T-cell (primary cell): ENCODE measurements at regions not wholly inside any gene's neighbourhood (a gene's known extent, or its start where the extent isn't known, plus 50 kb on each side); places are given as distances from the start of the nearest gene placed in this dataset.
"Not testable (repeated sequence)": the region's sequence is repeated elsewhere in the genome, so short reads cannot be mapped to it uniquely, and the experiment has no call there.

Source experiments
- ATAC-seq, 4 experiments: fragments of 200-7000 bp in 3 of 4; fragments of 150-1000 bp in 1 of 4; cut with Tn5 transposase; replicated peaks in 1 of 4; 1 replicate in 3 of 4; 2 replicates in 1 of 4; pipeline ENCODE4 v1.10.0; 2021; ENCODE audit warnings: moderate library complexity in 3 of 4, mild to moderate bottlenecking in 2 of 4, moderate number of reproducible peaks in 1 of 4
- CTCF ChIA-PET, 2 donors: fragments of 300-600 bp; sonication (Branson Sonifier 250); formaldehyde crosslinking; loops; one replicate each; lab custom pipeline; 2022; ENCODE audit warnings: antibody characterized with exemption in 2 of 2; lab: Charles Lee
- POLR2A ChIA-PET, 2 donors: fragments of 300-600 bp; sonication (Branson Sonifier 250); formaldehyde crosslinking; loops; one replicate each; lab custom pipeline; 2022; ENCODE audit warnings: antibody characterized with exemption in 2 of 2; lab: Charles Lee
- DNase-seq, 35 experiments: peaks; one replicate each; pipeline versions ENCODE4 v3.0.0 to v3.0.0-alpha.2; 2013 to 2023
- H3K27ac ChIP-seq: one replicate; pipeline ENCODE4 v1.5.1; 2013; ENCODE audit warnings: low read length
- H3K27me3 ChIP-seq, 2 experiments: replicated peaks in 1 of 2; 1 replicate in 1 of 2; 2 replicates in 1 of 2; pipeline versions ENCODE4 v1.6.1 to v1.7.0; 2013; ENCODE audit warnings: low read length in 1 of 2, mixed read lengths in 1 of 2; ENCODE audit not compliant: control insufficient read depth in 2 of 2, insufficient read depth in 2 of 2; ENCODE audit errors: extremely low read depth in 1 of 2
- H3K36me3 ChIP-seq, 2 donors: 1 replicate in 1 of 2; 2 replicates in 1 of 2; pipeline versions ENCODE4 v1.6.1 to v1.7.0; 2013; ENCODE audit warnings: low read length in 1 of 2; ENCODE audit not compliant: control insufficient read depth in 2 of 2, insufficient read depth in 1 of 2; ENCODE audit errors: extremely low read depth in 1 of 2
- H3K4me1 ChIP-seq, 2 experiments: 1 replicate in 1 of 2; 2 replicates in 1 of 2; pipeline versions ENCODE4 v1.6.1 to v1.7.0; 2013; ENCODE audit warnings: low read length in 2 of 2, mixed read lengths in 1 of 2; ENCODE audit not compliant: insufficient read depth in 2 of 2, control insufficient read depth in 1 of 2; ENCODE audit errors: extremely low read depth in 1 of 2
- H3K4me3 ChIP-seq, 2 donors: 1 replicate in 1 of 2; 2 replicates in 1 of 2; pipeline versions ENCODE4 v1.5.1 to v1.7.0; 2013; ENCODE audit warnings: mild to moderate bottlenecking in 2 of 2, low read length in 1 of 2, moderate library complexity in 1 of 2; ENCODE audit not compliant: control insufficient read depth in 1 of 2; ENCODE audit errors: extremely low read depth in 1 of 2
- H3K9me3 ChIP-seq: 2 replicates; pipeline ENCODE4 v1.7.0; 2013
- H3K27ac Mint-ChIP-seq, 2 donors: one replicate each; pipeline ENCODE4 v1.8.0; 2020 to 2021; ENCODE audit warnings: mild to moderate bottlenecking in 2 of 2, mixed read lengths in 2 of 2
- H3K27me3 Mint-ChIP-seq, 2 donors: one replicate each; pipeline ENCODE4 v1.8.0; 2021 to 2022; ENCODE audit warnings: mixed read lengths in 2 of 2
- H3K36me3 Mint-ChIP-seq: one replicate; pipeline ENCODE4 v1.8.0; 2021; ENCODE audit warnings: mixed read lengths
- H3K4me1 Mint-ChIP-seq, 3 donors: one replicate each; pipeline ENCODE4 v1.8.0; 2020 to 2022; ENCODE audit warnings: mixed read lengths in 3 of 3, mild to moderate bottlenecking in 1 of 3
- H3K4me3 Mint-ChIP-seq, 3 donors: one replicate each; pipeline ENCODE4 v1.8.0; 2020 to 2022; ENCODE audit warnings: mild to moderate bottlenecking in 3 of 3, mixed read lengths in 3 of 3, moderate library complexity in 3 of 3
- H3K9me3 Mint-ChIP-seq, 3 donors: one replicate each; pipeline ENCODE4 v1.8.0; 2020 to 2022; ENCODE audit warnings: mixed read lengths in 3 of 3
- whole genome bisulfite sequencing: methylation state at CpG from one replicate; pipeline ENCODE4 v1.1.5; 2013; ENCODE audit warnings: missing lambda C conversion rate; ENCODE audit not compliant: insufficient coverage; 5-methylcytosine and 5-hydroxymethylcytosine counted together

DNA sequence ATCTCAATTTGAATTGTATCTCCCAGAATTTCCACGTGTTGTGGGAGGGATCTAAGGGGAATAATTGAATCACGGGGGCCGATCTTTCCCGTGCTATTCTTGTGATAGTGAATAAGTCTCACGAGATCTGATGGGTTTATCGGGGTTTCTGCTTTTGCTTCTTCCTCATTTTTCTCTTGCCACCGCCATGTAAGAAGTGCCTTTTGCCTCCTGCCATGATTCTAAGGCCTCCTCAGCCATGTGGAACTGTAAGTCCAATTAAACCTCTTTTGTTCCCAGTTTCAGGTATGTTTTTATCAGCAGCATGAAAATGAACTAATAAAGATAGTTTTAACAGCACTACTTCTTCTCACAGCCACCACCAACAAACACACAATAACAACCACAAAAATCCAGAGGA, 140.0 kb upstream of the ABI3BP start:
- H3K36me3 ChIP-seq, CTCF ChIA-PET, H3K9me3 Mint-ChIP-seq, H3K27ac Mint-ChIP-seq, H3K36me3 Mint-ChIP-seq, H3K4me1 ChIP-seq, H3K4me3 ChIP-seq, H3K9me3 ChIP-seq, H3K27me3 Mint-ChIP-seq, DNase-seq, ATAC-seq, H3K27me3 ChIP-seq, H3K27ac ChIP-seq: not testable (repeated sequence)
- peak overlapping the region in 1 of 3 donors; percentile 44 for H3K4me3 Mint-ChIP-seq
- WGBS, result 90% methylated on average over 7 of the region's 7 CpGs
- POLR2A ChIA-PET, result interaction anchor here in 1 of 2 donors (0.6 kb wide), 1 partner anchor 71 kb away, joined by 3 read pairs; no protein-coding TSS in a partner anchor
- peaks cover 13 to 18% (median 15%) of the 10 kb centered on the region in 3 donors for H3K4me1 Mint-ChIP-seq

DNA sequence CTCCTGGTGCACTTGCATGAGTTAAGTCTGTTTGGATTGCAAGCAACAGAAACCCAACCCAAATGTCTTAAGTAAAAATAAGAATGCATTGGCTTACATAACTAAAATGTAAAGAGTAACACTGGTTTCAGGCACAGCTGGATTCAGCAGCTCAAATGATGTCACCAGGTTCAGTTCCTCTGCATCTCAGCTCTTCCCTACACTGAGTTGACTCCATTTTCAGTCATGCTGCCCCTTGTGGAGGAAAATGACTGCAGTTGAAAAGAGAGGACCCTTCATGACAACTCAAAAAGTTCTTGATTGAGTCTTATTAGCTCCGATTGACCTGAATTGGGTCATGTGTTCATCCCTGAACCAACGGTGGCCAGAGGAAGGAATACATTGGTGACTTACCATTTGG, 138.5 kb upstream of the ABI3BP start:
- CTCF ChIA-PET, result no interaction called here
- Histone ChIP-seq H3K4me1 (no peaks in the 10 kb centered on the region), H3K4me3 (no peak overlapping the region), H3K36me3 (no peaks in the 10 kb centered on the region), H3K9me3 (no peaks in the 10 kb centered on the region), H3K27ac (no peak overlapping the region), H3K27me3 (no peaks in the 10 kb centered on the region)
- peaks cover 13 to 18% (median 15%) of the 10 kb centered on the region in 3 donors for H3K4me1 Mint-ChIP-seq
- H3K36me3 Mint-ChIP-seq, result peaks cover 5% of the 10 kb centered on the region
- peaks cover 0 to 8% of the 10 kb centered on the region in 2 donors for H3K27me3 Mint-ChIP-seq
- no peak overlapping the region for H3K4me3 Mint-ChIP-seq
- DNase-seq (no peak), ATAC-seq (no peak)
- WGBS, result 74% methylated on average over 2 of the region's 2 CpGs
- no peak overlapping the region for H3K27ac Mint-ChIP-seq
- H3K9me3 Mint-ChIP-seq, result peaks cover 0 to 8% (median 8%) of the 10 kb centered on the region in 3 donors
- POLR2A ChIA-PET, result no interaction called here

DNA sequence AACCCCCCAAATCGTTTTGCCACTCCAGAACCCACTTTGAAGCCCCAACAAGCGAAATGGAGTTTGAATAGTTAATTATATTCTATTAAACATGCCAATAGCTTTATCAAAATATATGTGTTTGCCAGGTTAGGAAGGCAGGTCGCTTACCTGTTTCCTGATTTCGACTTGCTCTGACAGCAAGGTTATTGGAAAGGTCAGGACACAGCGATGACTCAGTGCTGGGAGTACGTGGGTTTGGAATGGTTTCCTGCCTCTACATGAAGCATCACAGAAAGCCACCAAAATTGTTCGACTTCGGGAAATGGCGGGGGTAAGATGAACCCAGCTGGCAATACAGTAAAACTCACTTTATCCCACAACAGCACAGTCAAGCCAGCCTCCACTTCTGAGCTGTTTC, 135.6 kb upstream of the ABI3BP start:
- Mint-ChIP-seq H3K4me1 (peaks cover 7 to 11% (median 7%) of the 10 kb centered on the region in 3 donors), H3K4me3 (no peak overlapping the region), H3K27ac (no peak overlapping the region), H3K9me3 (peaks cover 0 to 8% (median 8%) of the 10 kb centered on the region in 3 donors), H3K36me3 (peaks cover 5% of the 10 kb centered on the region), H3K27me3 (peaks cover 12 to 18% of the 10 kb centered on the region in 2 donors)
- Histone ChIP-seq H3K36me3 (no peaks in the 10 kb centered on the region), H3K27ac (no peak overlapping the region), H3K9me3 (no peaks in the 10 kb centered on the region), H3K4me1 (no peaks in the 10 kb centered on the region), H3K27me3 (no peaks in the 10 kb centered on the region), H3K4me3 (no peak overlapping the region)
- no peak for DNase-seq
- WGBS, result 87% methylated on average over 6 of the region's 9 CpGs
- no peak for ATAC-seq
- ChIA-PET POLR2A (no interaction called here), CTCF (interaction anchor here (0.6 to 0.7 kb wide), 2 partner anchors 51 to 140 kb away, joined by 3 read pairs; no protein-coding TSS in a partner anchor)

DNA sequence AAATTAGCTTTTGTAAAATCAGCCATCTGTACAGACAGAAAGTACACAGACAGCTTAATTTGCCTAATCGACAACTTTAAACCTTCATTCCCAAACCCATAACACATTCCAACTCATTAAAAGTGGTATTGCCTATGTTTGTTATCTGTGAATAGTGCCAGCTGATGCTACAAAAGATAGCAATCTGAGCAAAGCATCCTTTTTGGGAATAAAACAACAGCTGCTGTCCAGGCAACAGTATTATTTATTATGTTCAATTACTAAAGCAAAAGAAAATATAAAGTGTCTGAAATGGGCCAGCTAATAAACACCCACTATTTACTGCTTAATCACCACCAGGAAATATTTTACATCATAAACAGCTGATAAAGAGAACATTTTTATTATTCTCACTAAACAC, 134.8 kb upstream of the ABI3BP start:
- CTCF ChIA-PET, result no interaction called here
- peaks cover 0 to 3% (median 0%) of the 10 kb centered on the region in 3 donors for H3K4me1 Mint-ChIP-seq
- H3K4me1 ChIP-seq, result no peaks in the 10 kb centered on the region
- H3K27ac ChIP-seq, result no peak overlapping the region
- no peaks in the 10 kb centered on the region for H3K36me3 Mint-ChIP-seq
- peaks cover 12 to 18% of the 10 kb centered on the region in 2 donors for H3K27me3 Mint-ChIP-seq
- no peaks in the 10 kb centered on the region for H3K27me3 ChIP-seq
- H3K36me3 ChIP-seq, result no peaks in the 10 kb centered on the region
- H3K4me3 ChIP-seq, result no peak overlapping the region
- H3K4me3 Mint-ChIP-seq, result no peak overlapping the region
- POLR2A ChIA-PET, result no interaction called here
- H3K9me3 ChIP-seq, result no peaks in the 10 kb centered on the region
- ATAC-seq (no peak), DNase-seq (no peak)
- H3K27ac Mint-ChIP-seq, result no peak overlapping the region
- peaks cover 0 to 3% (median 2%) of the 10 kb centered on the region in 3 donors for H3K9me3 Mint-ChIP-seq
- no CpG with 5 or more reads among the region's 1 CpG for WGBS

DNA sequence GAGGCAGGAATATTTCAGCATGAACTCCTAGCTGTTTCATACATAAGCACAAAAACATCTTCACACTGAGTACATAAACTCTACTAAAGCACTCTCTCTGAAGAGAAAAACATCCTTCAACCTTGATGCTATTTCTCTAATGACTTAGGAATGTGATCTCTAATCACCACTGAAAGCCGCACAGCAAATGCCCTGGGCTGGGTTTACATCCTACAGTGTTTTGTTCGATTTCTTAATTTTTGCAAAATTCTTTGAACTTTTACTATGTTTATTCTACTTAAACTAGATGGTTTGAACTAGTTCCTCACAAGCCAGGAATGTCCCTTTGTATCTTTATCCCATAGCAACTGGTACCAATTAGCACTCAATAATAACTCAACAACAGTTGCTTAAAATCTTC, 130.9 kb upstream of the ABI3BP start:
- ChIA-PET POLR2A (no interaction called here), CTCF (no interaction called here)
- Histone ChIP-seq H3K27ac (no peak overlapping the region), H3K4me1 (no peaks in the 10 kb centered on the region), H3K36me3 (no peaks in the 10 kb centered on the region), H3K9me3 (no peaks in the 10 kb centered on the region), H3K27me3 (no peaks in the 10 kb centered on the region), H3K4me3 (no peak overlapping the region)
- ATAC-seq, result no peak
- H3K4me3 Mint-ChIP-seq, result no peak overlapping the region
- no peaks in the 10 kb centered on the region for H3K4me1 Mint-ChIP-seq
- no peaks in the 10 kb centered on the region for H3K9me3 Mint-ChIP-seq
- H3K27ac Mint-ChIP-seq, result no peak overlapping the region
- no peak for DNase-seq
- no CpG with 5 or more reads among the region's 2 CpGs for WGBS
- peaks cover 13 to 33% of the 10 kb centered on the region in 2 donors for H3K27me3 Mint-ChIP-seq
- H3K36me3 Mint-ChIP-seq, result no peaks in the 10 kb centered on the region

DNA sequence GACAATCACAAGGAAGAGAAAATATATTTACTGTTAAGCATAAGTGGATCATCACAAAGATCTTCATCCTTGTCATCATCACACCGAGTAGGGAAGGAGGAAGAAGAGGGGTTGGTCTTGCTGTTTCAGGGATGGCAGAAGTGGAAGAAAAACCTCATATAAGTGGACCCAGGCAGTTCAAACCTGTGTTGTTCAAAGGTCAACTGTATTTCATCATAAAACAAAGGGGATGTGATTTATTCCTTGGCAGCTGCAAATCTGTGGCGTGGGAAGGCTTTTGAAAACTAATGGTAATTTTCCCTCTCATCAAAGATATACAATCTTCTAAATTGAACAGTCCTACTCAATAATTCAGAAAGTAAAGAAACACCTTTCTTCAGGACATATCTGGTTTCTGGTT, 129.9 kb upstream of the ABI3BP start:
- WGBS, result no CpG with 5 or more reads among the region's 2 CpGs
- no peaks in the 10 kb centered on the region for H3K9me3 ChIP-seq
- DNase-seq (no peak), ATAC-seq (no peak)
- H3K36me3 ChIP-seq, result no peaks in the 10 kb centered on the region
- no peak overlapping the region for H3K4me3 ChIP-seq
- no peaks in the 10 kb centered on the region for H3K9me3 Mint-ChIP-seq
- H3K27ac Mint-ChIP-seq, result no peak overlapping the region
- ChIA-PET POLR2A (no interaction called here), CTCF (no interaction called here)
- no peaks in the 10 kb centered on the region for H3K36me3 Mint-ChIP-seq
- H3K27ac ChIP-seq, result no peak overlapping the region
- H3K4me1 Mint-ChIP-seq, result no peaks in the 10 kb centered on the region
- no peak overlapping the region for H3K4me3 Mint-ChIP-seq
- H3K27me3 ChIP-seq, result no peaks in the 10 kb centered on the region
- peaks cover 13 to 33% of the 10 kb centered on the region in 2 donors for H3K27me3 Mint-ChIP-seq
- no peaks in the 10 kb centered on the region for H3K4me1 ChIP-seq

DNA sequence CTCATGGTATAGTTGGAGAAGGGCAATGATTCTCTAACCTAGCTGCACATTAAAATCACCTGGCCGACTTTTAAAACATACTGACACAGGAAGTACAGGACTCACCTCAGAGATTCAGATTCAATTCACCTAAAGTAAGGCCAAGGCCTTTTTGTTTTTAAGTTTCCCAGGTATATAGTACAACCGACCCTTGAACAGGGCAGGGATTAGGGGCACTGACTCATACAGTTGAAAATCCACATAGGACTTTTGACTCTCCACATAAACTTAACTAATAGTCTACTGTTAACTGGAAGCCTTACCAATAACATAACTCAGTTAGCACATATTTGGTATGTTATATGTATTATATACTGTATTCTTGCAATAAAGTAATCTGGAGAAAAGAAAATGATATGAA, 129.5 kb upstream of the ABI3BP start:
- Histone ChIP-seq H3K4me1 (no peaks in the 10 kb centered on the region), H3K27ac (no peak overlapping the region), H3K36me3 (no peaks in the 10 kb centered on the region), H3K4me3 (no peak overlapping the region), H3K9me3 (no peaks in the 10 kb centered on the region), H3K27me3 (no peaks in the 10 kb centered on the region)
- Mint-ChIP-seq H3K36me3 (no peaks in the 10 kb centered on the region), H3K4me3 (no peak overlapping the region), H3K9me3 (no peaks in the 10 kb centered on the region), H3K27ac (no peak overlapping the region), H3K4me1 (no peaks in the 10 kb centered on the region), H3K27me3 (peaks cover 13 to 33% of the 10 kb centered on the region in 2 donors)
- WGBS, result no CpG with 5 or more reads among the region's 2 CpGs
- no peak for DNase-seq
- CTCF ChIA-PET, result no interaction called here
- no peak for ATAC-seq
- POLR2A ChIA-PET, result no interaction called here
